ENCODE measurements at regions not wholly inside any gene's neighbourhood (a gene's known extent, or its start where the extent isn't known, plus 50 kb on each side); places are given as distances from the start of the nearest gene placed in this dataset.

- peak; percentile 25 to 48 for DNase-seq
Observed at GRCh38 chr12:124669271-124669721, 101.9 kb upstream of the NCOR2 start.

- peak in 1 of 2 experiments; percentile 8 for DNase-seq
Observed at GRCh38 chr12:124668602-124669001, 101.2 kb upstream of the NCOR2 start.

GRCh38 chr12:124667506-124668326, 100.3 kb upstream of the NCOR2 start:
- DNase-seq: no peak

GRCh38 chr12:124666722-124667259, 99.4 kb upstream of the NCOR2 start:
- no peak for DNase-seq

- DNase-seq: no peak
Observed at GRCh38 chr12:124665511-124665910, 98.1 kb upstream of the NCOR2 start.

- no peak for DNase-seq
Observed at GRCh38 chr12:124664395-124665111, 97.1 kb upstream of the NCOR2 start.

- DNase-seq: no peak
Observed at GRCh38 chr12:124663771-124664366, 96.5 kb upstream of the NCOR2 start.

GRCh38 chr12:124663206-124663605, 95.8 kb upstream of the NCOR2 start:
- no peak for DNase-seq

- no peak for DNase-seq
Observed at GRCh38 chr12:124661341-124661740, 93.9 kb upstream of the NCOR2 start.

- no peak for DNase-seq
Observed at GRCh38 chr12:124660851-124661250, 93.4 kb upstream of the NCOR2 start.

GRCh38 chr12:124658806-124659402, 91.5 kb upstream of the NCOR2 start:
- DNase-seq: no peak

- DNase-seq: no peak
Observed at GRCh38 chr12:124658302-124658701, 90.9 kb upstream of the NCOR2 start.

- no peak for DNase-seq
Observed at GRCh38 chr12:124656947-124657434, 89.6 kb upstream of the NCOR2 start.

- peak; percentile 77 to 78 for DNase-seq
Observed at GRCh38 chr12:124655698-124656516, 88.5 kb upstream of the NCOR2 start.

GRCh38 chr12:124655048-124655697, 87.8 kb upstream of the NCOR2 start:
- peak; percentile 44 to 70 for DNase-seq

- no peak for DNase-seq
Observed at GRCh38 chr12:124654666-124655047, 87.2 kb upstream of the NCOR2 start.

GRCh38 chr12:124653169-124653931, 85.9 kb upstream of the NCOR2 start:
- peak in 1 of 2 experiments; percentile 15 for DNase-seq

GRCh38 chr12:124652661-124653060, 85.2 kb upstream of the NCOR2 start:
- no peak for DNase-seq

- no peak for DNase-seq
Observed at GRCh38 chr12:124651516-124652273, 84.3 kb upstream of the NCOR2 start.

GRCh38 chr12:124650912-124651311, 83.5 kb upstream of the NCOR2 start:
- DNase-seq: no peak
